Femur (tissue), 1 donor: ENCODE measurements at regions not wholly inside any gene's neighbourhood (a gene's known extent, or its start where the extent isn't known, plus 50 kb on each side); places are given as distances from the start of the nearest gene placed in this dataset.
"Not testable (repeated sequence)": the region's sequence is repeated elsewhere in the genome, so short reads cannot be mapped to it uniquely, and the experiment has no call there.

ENCODE experiments used
- DNase-seq: peaks from one replicate; pipeline ENCODE4 v3.0.0-alpha.2; 2017

DNA sequence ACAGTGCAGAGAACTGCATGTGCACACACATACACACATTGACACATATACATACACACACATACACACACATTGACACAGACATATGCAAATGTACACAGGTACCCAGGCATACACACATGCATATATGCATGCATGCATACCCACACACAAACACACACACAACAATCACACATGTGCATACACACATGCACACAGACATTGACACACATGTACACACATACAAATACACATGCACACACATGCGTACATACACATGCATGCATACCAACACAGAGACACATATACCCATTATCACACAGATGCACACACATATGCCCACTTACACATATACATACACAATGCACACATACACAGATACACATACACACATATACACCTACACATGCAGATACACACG, 299.6 kb upstream of the ADCY2 start:
- DNase-seq, result no peak

DNA sequence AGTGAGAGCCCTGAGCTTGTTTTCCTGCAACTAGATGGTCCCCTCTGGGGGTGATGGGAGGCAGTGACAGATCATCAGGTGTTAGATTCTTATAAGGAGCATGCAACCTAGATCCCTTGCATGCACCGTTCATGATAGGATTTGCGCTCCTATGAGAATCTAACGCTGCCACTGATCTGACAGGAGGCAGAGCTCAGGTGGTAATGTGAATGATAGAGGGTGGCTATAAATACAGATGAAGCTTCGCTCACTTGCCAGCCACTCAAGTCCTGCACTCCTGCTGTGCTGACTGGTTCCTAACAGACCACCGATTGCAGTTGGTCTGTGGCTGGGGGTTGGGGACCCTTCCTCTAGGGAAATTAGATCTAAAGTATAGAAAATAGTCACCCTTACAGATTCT, 290.6 kb upstream of the ADCY2 start:
- no peak for DNase-seq

DNA sequence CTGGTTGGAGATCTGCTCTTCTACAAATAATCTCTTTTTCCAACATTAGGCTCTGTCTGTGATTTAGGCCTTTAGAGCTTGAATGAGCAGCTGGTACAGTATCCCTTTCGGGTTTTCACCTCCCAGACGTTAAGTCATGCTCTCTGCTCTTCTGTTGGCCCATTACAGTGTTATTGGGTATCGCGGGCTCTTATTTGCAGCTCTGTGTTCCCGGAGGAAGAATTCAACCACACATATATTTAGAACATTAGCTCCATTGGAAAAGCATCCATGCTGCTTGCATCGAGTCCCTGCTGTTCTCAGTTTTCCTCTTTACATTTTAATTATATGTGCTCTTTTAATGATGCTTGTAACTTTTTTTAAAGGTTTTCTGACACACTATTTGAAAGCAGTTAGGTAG, 278.0 kb upstream of the ADCY2 start:
- no peak for DNase-seq

DNA sequence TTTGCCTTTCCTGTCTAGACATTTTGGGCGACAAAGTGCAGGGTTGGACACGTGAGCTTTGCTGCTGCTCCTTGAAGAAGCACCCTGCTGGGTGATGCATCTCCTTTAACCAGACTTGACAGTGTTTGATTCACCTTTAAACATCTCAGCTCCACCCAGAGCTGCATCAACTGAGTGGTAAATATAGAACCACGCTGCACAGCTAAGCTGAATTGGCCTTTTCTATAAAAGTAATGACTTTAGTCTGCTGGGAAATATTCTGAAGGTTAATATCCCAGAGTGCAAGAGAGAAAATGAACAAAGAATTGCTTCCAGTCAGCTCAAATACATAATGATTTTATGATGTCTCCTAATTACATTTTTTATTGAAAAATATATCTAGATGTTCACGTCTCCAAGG, 264.3 kb upstream of the ADCY2 start:
- no peak for DNase-seq

DNA sequence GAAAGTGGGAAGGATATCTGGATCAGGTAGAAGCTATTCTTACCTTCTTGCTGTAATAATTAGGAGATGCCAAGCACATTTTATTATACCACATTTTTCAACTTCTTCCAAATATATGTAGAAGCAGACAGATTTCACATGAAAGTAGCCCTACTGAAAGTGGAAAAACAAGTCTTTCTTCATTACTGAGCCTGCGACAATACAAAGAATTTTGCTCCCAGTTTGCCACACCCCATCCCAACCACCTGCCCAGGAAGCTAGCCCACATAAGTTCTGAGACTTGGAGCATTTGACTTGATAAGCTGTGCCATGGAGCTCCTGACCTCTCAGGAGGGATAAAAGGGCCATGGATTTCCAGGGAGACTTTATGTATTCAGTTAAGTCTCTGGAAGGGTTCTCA, 249.1 kb upstream of the ADCY2 start:
- no peak for DNase-seq

DNA sequence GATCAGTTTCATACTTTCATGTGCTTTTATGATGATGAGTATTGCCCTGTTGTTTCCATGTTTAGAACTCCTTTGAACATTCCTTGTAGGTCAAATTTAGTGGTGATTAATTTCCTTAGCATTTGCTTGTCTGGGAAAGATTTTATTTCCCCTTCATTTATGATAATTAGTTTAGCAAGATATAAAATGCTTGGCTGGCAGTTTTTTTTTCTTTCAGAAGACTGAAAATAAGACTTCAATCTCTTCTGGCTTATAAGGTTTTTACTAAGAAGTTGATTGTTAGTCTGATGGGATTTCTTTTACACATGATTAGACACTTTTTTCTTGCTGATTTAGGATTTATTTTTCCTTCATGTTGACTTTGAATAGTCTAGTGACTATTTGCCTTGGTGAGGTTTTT, 238.9 kb upstream of the ADCY2 start:
- no peak for DNase-seq

DNA sequence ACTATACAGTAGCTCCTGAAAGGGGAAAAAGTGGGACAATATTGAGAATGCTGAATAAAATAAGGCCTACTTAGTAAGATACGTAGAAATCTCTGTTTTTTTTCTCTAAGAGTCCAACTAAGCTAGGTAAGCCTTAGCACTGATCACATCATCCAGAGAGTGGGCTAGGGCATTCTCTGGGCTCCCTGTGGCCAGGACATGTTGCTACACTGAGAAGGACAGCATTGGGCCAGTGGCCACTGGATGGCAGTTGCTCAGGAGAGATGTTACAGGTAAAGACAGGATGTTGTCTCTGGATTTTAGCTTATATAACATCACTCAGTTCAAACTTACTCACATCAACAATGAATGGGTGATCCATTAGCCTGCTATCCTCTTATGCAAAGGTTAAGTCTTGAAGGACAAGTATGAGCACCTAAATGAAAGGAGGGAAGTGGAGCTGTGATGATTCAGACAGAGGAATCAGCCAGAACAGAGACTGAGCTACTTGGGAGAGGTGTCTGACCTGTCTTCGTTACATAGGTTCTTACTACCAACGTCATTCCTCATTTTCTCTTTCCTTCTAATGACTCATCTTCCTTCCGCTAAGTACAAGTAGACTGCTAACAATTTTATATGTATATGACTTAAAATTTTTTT, 226.6 kb upstream of the ADCY2 start:
- no peak for DNase-seq

DNA sequence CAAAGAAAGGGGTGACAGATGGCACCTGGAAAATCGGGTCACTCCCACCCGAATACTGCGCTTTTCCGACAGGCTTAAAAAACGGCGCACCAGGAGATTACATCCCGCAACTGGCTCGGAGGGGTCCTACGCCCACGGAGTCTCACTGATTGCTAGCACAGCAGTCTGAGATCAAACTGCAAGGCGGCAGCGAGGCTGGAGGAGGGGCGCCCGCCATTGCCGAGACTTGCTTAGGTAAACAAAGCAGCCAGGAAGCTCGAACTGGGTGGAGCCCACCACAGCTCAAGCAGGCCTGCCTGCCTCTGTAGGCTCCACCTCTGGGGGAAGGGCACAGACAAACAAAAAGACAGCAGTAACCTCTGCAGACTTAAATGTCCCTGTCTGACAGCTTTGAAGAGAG, 225.2 kb upstream of the ADCY2 start:
- DNase-seq, result not testable (repeated sequence)

DNA sequence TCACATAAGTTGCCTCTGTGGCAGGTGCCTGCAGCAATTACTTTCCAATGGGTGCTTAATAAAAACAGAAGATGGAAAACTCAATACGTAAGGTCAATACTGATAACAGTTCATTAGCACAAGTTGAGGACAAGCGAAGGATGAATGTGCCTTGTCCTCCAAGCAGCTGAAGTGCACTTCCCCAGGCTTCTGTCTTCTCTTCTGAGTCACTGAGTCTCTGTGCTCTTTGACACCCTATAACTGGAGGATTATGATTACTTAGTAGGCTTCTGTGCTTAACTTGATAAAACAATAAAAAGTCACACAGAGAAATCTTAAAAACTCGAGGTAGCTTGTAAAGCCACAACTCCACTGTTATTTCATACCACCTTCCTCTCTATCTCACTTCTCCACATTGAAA, 216.6 kb upstream of the ADCY2 start:
- no peak for DNase-seq

DNA sequence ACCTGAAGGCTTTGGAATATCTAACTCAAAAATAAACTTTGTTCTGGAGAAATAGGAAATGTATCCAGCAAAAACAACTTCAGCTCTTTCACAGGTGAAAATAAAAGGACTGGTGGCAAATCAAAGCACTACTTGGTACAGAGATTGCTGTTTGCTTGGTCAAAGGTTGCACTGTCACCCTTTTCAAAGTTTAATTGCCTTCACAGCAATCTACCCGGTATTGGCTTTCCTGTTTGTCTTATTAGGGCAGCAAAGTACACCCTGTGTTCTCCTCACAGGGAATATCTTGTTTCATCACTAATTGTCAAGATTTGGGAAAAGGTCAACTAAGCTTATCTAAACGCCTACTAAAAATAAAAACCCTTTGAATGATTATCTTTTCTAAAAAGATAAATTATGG, 214.1 kb upstream of the ADCY2 start:
- DNase-seq, result no peak

DNA sequence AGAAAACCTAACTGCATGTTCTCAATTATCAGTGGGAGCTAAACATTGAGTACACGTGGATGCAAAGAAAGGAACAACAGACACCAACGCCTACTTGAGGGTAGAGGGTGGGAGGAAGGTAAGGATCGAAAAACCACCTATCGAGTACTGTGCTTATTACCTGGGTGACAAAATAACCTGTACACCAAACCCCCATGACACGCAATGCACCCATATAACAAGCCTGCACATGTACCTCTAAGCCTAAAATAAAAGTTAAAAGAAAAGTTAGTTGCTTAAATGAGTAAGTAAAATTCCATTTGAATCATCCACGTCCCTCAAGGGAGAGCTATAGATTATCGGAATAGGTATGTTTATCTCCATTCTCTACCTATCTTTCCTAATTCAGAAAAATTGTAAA, 210.2 kb upstream of the ADCY2 start:
- DNase-seq, result no peak

DNA sequence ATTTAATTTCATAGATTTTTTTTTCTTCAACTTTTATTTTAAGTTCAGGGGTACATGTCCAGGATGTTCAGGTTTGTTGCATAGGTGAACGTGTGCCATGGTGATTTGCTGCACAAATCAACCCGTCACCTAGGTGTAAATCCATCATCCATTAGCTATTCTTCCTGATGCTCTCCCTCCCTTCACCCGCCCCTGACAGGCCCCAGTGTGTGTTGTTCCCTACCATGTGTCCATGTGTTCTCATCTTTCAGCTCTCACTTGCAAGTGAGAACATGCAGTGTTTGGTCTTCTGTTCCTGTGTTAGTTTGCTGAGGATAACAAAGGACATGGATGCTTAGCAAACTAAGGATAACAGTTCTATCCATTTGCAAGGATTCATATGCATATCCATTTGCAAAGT, 209.1 kb upstream of the ADCY2 start:
- no peak for DNase-seq

DNA sequence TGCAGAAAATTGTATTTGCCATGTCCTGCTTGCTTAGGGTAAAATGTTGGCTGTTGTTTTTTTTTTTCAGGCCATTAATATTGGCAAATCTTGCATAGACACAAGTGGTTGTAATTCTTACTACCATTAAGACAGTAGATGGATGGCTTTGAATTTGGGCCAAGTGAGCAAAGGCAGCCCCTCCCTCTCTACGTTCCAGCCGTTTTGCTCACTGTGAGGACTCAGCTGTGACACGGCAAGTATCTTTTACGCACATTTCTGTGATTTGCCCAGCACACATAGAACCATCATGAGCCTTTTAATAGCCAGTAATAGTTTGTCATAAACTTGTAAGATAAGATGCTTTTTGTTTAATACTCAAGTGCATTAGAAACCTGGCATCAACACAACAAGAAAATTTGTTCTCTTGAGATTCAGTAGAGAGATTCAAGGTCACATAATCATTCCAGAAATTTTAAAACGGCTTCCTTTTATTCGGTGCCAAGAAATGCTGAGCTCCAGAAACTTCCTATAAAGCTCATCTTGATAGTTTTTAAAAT, 205.2 kb upstream of the ADCY2 start:
- no peak for DNase-seq

DNA sequence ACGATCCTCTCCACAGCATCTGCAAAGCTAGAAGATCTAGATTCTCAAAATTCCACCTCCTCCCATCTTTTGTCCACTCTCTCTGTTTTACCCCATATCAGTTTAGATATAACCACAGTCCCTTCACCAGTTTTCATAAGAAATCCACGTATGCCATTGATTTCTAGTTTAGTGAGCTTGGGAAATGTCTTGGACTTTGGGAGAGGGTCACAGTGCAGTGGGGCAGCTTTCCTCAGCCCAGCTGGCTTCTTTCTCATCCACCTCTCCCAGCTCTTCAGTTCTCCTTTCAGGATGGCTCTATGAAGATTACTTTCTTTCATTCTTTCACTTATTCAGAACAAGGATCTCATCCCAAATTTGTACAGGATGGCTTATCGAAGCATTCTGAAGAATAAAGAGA, 203.9 kb upstream of the ADCY2 start:
- no peak for DNase-seq

DNA sequence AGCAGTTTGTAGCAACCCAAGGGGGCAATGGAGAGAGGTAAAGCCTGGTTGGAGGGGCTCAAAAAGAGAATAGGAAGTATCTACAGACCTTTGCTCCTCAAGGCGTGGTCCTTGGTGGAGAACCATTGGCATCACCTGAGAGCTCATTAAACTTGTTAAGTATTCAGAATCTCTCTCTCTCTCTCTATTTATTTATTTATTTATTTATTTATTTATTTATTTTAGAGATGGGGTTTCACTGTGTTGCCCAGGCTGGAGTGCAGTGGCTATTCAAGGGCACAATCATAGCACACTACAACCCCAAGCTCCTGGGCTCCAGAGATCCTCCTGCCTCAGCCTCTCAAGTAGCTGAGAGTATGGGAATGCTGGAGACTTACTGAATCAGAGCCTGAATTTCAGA, 193.1 kb upstream of the ADCY2 start:
- DNase-seq, result no peak

DNA sequence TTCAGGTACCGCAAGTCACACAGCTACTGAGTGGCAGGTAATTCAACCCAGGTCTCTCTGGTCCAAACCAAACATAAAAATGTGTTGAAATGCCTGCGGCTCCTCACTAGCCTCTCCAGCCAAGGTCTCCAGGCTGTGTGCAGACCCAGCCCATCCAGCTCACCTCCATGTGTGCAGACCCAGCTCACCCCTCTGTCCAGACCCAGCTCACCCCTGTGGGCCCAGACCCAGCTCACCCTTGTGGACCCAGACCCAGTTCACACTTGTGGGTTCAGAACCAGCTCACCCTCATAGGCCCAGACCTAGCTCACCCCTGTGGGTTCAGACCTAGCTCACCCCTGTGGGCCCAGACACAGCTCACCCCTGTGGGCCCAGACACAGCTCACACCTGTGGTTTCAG, 188.0 kb upstream of the ADCY2 start:
- no peak for DNase-seq

DNA sequence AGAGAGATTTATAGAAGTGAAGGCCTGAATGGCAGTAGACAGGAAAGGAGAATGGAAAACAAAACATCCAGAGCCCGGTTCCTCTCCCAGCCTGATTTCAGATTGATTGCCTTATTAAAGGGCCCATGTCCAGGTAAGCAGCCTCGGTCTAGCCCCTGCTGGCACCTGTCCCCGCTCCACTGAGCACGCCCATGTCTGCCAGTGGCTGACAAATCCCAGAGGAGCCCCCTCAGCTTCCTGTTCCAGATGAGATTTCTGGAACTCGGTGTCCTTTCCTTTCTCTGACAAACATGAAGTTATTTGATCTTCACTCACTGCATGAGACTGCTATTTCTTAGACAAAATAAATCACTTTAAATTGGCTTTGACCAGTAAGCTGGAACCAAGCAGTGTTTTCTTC, 187.0 kb upstream of the ADCY2 start:
- no peak for DNase-seq

DNA sequence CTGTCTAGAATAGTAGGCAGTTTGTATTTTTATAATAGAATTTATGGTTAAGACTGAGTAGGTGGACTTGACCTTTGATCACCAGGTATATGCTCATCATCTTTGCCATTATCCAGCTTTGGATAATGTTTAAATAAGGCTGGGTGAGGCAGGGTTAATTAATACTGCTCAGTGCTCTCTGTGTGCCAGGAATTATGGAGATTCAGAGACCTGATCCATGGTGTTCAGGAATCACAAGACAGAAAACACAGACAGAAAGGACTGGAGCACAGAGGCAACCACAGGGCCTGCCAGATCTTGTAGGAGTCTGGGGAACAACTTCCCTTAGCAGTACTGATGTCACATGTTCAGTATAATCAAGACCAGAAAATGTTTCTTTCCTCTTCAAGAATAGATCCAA, 186.3 kb upstream of the ADCY2 start:
- DNase-seq, result no peak

DNA sequence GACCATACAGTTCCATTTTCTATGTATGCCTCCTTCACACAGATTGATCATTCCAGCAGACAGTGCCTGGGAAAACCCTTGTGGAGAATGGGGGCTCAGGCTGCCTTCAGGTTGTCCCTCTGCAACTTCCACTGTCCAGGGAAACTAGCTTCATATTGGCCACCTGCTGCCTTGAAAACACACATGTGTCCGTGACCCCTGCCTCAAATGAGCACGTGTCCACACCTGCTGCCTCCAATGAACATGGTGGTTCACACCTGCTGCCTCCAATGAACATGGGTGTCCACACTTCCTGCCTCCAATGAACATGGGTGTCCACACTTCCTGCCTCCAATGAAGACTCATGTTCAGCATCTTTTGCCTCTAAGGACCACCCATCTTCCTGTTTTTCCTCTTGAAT, 185.4 kb upstream of the ADCY2 start:
- DNase-seq, result no peak

DNA sequence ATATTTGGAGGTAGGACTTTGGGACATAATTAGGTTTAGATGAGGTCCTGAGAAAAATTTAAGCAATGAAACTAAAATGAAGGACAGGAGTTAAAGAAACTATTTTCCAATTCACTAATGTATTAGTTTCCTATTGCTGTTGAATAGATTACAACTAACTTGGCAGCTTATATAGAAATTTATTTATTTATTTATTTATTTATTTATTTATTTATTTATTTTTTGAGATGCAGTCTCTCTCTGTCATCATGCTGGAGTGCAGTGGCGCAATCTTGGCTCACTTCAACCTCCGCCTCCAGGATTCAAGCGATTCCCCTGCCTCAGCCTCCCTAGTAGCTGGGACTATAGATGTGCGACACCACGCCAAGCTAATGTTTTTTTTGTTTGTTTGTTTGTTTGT, 182.4 kb upstream of the ADCY2 start:
- DNase-seq, result no peak

DNA sequence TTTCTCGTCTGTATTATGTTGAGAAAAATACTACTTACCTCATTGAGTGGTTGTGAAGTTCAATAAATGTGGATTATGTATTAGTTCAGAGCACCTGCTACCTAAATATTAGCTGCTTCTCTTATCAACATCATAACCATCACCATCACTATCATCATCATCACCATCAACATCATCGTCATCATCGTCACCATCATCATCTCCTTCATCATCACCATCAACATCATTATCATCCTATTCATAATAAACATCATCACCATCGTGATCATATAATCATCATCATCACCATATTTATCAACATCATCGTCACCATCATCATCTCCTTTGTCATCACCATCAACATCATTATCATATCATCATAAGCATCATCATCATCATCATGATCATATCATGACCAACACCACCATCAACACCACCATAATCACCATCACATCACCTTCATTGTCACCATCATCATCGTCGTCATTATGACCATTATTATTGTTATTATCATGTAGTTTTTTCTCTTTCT, 181.0 kb upstream of the ADCY2 start:
- DNase-seq, result no peak

DNA sequence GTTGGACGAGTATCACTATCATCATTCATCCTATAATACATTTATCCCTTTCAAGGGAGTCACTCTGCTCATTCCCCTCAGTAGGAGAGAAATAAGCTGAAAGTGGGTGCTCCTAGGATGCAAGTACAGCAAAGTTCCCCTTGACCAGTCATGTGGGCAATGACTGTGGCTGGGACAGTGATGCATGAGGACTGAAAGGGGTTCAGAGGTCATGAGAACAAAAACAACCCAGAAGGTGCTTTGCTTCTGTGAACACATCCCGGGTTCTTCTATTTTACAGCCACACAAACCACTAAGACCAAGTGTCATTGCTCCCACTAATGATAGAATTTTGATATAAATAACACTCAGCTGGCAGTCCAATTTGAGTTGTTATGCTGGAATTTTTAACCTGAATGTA, 177.8 kb upstream of the ADCY2 start:
- DNase-seq, result no peak

DNA sequence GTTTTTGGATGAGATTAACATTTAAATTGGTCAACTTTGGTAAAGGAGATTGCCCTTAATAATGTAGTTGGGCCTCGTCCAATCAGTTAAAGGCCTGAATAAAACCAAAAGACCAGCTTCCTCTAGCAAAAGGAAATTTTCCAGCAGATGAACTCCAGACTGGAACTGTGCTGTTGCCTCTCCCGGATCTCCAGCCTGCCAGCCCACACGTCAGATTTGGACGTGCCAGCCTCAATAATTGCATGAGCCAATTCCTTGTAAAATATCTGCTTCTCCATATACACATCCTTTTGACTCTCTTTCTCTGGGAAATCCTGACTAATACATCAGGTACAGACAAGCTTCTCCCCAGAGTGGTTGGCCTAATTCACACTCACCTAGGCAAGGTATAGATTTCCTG, 175.8 kb upstream of the ADCY2 start:
- no peak for DNase-seq

DNA sequence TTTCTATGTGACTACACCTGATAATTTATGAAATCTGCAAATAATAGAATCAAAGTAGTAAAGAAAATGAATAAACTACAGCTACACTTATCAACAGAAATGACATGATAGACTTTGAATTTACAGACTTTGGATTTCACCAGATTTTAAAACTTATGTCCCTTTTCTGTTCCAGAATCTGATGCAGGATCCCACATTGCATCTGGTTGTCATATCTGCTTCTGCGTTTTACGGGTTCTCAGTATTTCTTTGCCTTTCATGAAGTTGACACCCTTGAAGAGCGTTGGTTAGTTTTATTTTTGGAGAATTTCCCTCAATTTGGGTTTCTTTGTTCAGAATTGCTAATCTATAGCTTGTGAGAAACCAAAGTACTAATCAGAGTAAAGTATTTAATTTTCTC, 174.9 kb upstream of the ADCY2 start:
- DNase-seq, result no peak

DNA sequence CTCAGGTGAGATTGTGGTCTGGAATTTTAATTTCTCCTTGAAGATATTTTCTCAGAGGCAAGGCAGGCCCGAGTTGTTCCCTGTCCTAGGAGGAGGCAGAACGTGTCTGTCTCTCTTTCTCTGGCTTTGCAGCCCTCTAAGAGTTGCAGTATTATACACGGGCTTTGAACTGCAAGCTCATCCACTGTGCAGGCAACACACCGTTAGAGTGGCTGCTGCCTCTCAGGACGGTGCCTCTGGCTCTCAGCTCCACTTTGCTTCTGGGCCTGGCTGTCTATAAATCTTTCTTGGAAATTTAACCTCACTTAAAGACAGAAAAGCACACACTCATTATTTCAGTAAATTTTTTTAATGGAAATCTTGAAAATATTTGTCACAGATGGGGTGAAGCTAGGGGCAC, 170.1 kb upstream of the ADCY2 start:
- no peak for DNase-seq
